Right lobe of liver (tissue), 4 donors: ENCODE measurements at regions not wholly inside any gene's neighbourhood (a gene's known extent, or its start where the extent isn't known, plus 50 kb on each side); places are given as distances from the start of the nearest gene placed in this dataset.

Source experiments
- POLR2A ChIP-seq: fragments of 450-650 bp; IDR thresholded peaks from one replicate; pipeline ENCODE4 v1.6.1; 2017; ENCODE audit warnings: antibody characterized with exemption, mild to moderate bottlenecking
- TF ChIP-seq, protein P1 (sequence below), 4 donors: fragments of 200-600 bp in 3 of 4; fragments of 450-650 bp in 1 of 4; IDR thresholded peaks; one replicate each; pipeline versions ENCODE4 v1.5.1 to v1.8.0; 2016 to 2022; ENCODE audit warnings: antibody characterized with exemption in 4 of 4, mild to moderate bottlenecking in 2 of 4
- donor health status: DM: no; HTN: no; CAD: no.
- donor health status: DM: no; HTN: no; CAD: no.
- donor health status: DM: no; HTN: yes; CAD: no.

GRCh38 chr15:97084650-97085049, 754.1 kb downstream of the NR2F2 start:
- TF ChIP-seq, protein P1, sequence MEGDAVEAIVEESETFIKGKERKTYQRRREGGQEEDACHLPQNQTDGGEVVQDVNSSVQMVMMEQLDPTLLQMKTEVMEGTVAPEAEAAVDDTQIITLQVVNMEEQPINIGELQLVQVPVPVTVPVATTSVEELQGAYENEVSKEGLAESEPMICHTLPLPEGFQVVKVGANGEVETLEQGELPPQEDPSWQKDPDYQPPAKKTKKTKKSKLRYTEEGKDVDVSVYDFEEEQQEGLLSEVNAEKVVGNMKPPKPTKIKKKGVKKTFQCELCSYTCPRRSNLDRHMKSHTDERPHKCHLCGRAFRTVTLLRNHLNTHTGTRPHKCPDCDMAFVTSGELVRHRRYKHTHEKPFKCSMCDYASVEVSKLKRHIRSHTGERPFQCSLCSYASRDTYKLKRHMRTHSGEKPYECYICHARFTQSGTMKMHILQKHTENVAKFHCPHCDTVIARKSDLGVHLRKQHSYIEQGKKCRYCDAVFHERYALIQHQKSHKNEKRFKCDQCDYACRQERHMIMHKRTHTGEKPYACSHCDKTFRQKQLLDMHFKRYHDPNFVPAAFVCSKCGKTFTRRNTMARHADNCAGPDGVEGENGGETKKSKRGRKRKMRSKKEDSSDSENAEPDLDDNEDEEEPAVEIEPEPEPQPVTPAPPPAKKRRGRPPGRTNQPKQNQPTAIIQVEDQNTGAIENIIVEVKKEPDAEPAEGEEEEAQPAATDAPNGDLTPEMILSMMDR (IDR thresholded peaks at IDR 0.05): no peak
- TF ChIP-seq POLR2A: no peak
